ENCODE measurements at regions not wholly inside any gene's neighbourhood (a gene's known extent, or its start where the extent isn't known, plus 50 kb on each side); places are given as distances from the start of the nearest gene placed in this dataset.

- Histone ChIP-seq H3K36me3 (ENCODE audit: control insufficient read depth in 4 of 4, insufficient read depth in 4 of 4, low read length in 4 of 4) (no peaks in the 10 kb centered on the region), H3K4me3 (no peak overlapping the region), H3K27me3 (ENCODE audit: control insufficient read depth in 3 of 3, insufficient read depth in 3 of 3, low read length in 2 of 3) (no peaks in the 10 kb centered on the region), H3K9ac (ENCODE audit: insufficient read depth in 1 of 2, low read length in 2 of 2) (no peak overlapping the region), H3K4me1 (ENCODE audit: control insufficient read depth in 5 of 5, insufficient read depth in 5 of 5, low read length in 5 of 5) (no peaks in the 10 kb centered on the region), H3K9me3 (ENCODE audit: control insufficient read depth in 4 of 4, insufficient read depth in 3 of 4, low read length in 3 of 4) (no peaks in the 10 kb centered on the region), H3K27ac (ENCODE audit: low read depth in 1 of 2, low read length in 1 of 2) (no peak overlapping the region)
- 39 to 45% methylated on average over 6 of the region's 6 CpGs for WGBS, 2 donors
- TF ChIP-seq, protein P1, sequence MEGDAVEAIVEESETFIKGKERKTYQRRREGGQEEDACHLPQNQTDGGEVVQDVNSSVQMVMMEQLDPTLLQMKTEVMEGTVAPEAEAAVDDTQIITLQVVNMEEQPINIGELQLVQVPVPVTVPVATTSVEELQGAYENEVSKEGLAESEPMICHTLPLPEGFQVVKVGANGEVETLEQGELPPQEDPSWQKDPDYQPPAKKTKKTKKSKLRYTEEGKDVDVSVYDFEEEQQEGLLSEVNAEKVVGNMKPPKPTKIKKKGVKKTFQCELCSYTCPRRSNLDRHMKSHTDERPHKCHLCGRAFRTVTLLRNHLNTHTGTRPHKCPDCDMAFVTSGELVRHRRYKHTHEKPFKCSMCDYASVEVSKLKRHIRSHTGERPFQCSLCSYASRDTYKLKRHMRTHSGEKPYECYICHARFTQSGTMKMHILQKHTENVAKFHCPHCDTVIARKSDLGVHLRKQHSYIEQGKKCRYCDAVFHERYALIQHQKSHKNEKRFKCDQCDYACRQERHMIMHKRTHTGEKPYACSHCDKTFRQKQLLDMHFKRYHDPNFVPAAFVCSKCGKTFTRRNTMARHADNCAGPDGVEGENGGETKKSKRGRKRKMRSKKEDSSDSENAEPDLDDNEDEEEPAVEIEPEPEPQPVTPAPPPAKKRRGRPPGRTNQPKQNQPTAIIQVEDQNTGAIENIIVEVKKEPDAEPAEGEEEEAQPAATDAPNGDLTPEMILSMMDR (IDR thresholded peaks at IDR 0.05; ENCODE audit: control extremely low read depth, extremely low read depth) = no peak
- ATAC-seq (ENCODE audit: insufficient read depth, low FRiP score) (no peak), DNase-seq (no peak)
These were observed 270.8 kb upstream of the FZD8 start for GRCh38 chr10:35912615-35913569.

DNA sequence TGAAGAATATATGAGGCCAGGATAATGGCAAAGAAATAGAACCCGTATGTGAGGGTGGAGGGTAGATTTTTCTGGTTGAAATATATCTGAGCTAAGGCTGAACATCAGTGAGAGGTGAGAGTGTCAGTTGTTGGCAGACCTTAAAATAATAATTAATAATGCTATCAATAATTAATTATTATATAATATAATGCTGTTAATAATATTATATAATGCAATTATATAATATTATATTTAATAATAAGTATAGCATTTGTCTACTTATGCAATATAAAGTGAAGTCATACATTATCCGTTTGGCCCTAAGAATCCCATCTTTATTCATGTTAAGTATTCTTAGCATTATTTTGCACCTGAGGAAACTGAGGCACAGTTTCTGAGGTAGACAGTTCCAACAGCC lies 269.9 kb upstream of the FZD8 start:
- ATAC-seq (ENCODE audit: insufficient read depth, low FRiP score) (no peak), DNase-seq (no peak)
- H3K9ac ChIP-seq (ENCODE audit: insufficient read depth in 1 of 2, low read length in 2 of 2) = no peak overlapping the region
- no peak overlapping the region for H3K4me3 ChIP-seq
- H3K27me3 ChIP-seq (ENCODE audit: control insufficient read depth in 3 of 3, insufficient read depth in 3 of 3, low read length in 2 of 3) = no peaks in the 10 kb centered on the region
- no peaks in the 10 kb centered on the region for H3K36me3 ChIP-seq (ENCODE audit: control insufficient read depth in 4 of 4, insufficient read depth in 4 of 4, low read length in 4 of 4)
- no peak overlapping the region for H3K27ac ChIP-seq (ENCODE audit: low read depth in 1 of 2, low read length in 1 of 2)
- 92 to 96% methylated on average over 2 of the region's 2 CpGs for WGBS, 2 donors
- H3K9me3 ChIP-seq (ENCODE audit: control insufficient read depth in 4 of 4, insufficient read depth in 3 of 4, low read length in 3 of 4) = peaks cover 0 to 2% (median 0%) of the 10 kb centered on the region in 4 donors
- no peaks in the 10 kb centered on the region for H3K4me1 ChIP-seq (ENCODE audit: control insufficient read depth in 5 of 5, insufficient read depth in 5 of 5, low read length in 5 of 5)
- TF ChIP-seq, protein P1 (IDR thresholded peaks at IDR 0.05; ENCODE audit: control extremely low read depth, extremely low read depth) = no peak

GRCh38 chr10:35911233-35911632 lies 269.1 kb upstream of the FZD8 start:
- Histone ChIP-seq H3K27ac (ENCODE audit: low read depth in 1 of 2, low read length in 1 of 2) (no peak overlapping the region), H3K27me3 (ENCODE audit: control insufficient read depth in 3 of 3, insufficient read depth in 3 of 3, low read length in 2 of 3) (no peaks in the 10 kb centered on the region), H3K9ac (ENCODE audit: insufficient read depth in 1 of 2, low read length in 2 of 2) (no peak overlapping the region), H3K4me1 (ENCODE audit: control insufficient read depth in 5 of 5, insufficient read depth in 5 of 5, low read length in 5 of 5) (no peaks in the 10 kb centered on the region), H3K4me3 (no peak overlapping the region), H3K36me3 (ENCODE audit: control insufficient read depth in 4 of 4, insufficient read depth in 4 of 4, low read length in 4 of 4) (no peaks in the 10 kb centered on the region), H3K9me3 (ENCODE audit: control insufficient read depth in 4 of 4, insufficient read depth in 3 of 4, low read length in 3 of 4) (peaks cover 0 to 2% (median 0%) of the 10 kb centered on the region in 4 donors)
- no peak for ATAC-seq (ENCODE audit: insufficient read depth, low FRiP score)
- WGBS, 2 donors = 47 to 72% methylated on average over 3 of the region's 3 CpGs
- DNase-seq = no peak
- TF ChIP-seq, protein P1 (IDR thresholded peaks at IDR 0.05; ENCODE audit: control extremely low read depth, extremely low read depth) = no peak
